H1 (cell line): ENCODE measurements at regions not wholly inside any gene's neighbourhood (a gene's known extent, or its start where the extent isn't known, plus 50 kb on each side); places are given as distances from the start of the nearest gene placed in this dataset.

Source experiments
- CTCF ChIA-PET: fragments of 300-600 bp; sonication (Branson Sonifier 250); formaldehyde crosslinking; loops from one replicate; lab custom pipeline; 2021; ENCODE audit not compliant: partially characterized antibody; lab: Charles Lee
- POLR2A ChIA-PET: fragments of 300-600 bp; sonication (Branson Sonifier 250); formaldehyde crosslinking; loops from one replicate; lab custom pipeline; 2021; ENCODE audit warnings: inconsistent platforms; ENCODE audit not compliant: partially characterized antibody; lab: Charles Lee
- DNase-seq, 2 experiments: peaks; one replicate each; pipeline versions ENCODE4 v3.0.0 to v3.0.0-alpha.2; 2010 to 2022; ENCODE audit warnings: low spot score in 2 of 2, low read depth in 1 of 2, mixed read lengths in 1 of 2
- FAIRE-seq: peaks from 2 replicates; lab custom pipeline; 2011; peaks lifted over from hg19 to GRCh38; lab: Jason Lieb, UNC
- H2AFZ ChIP-seq: 2 replicates; pipeline ENCODE4 v1.8.1; 2012; ENCODE audit warnings: low read length, inconsistent platforms
- H2AK5ac ChIP-seq: 2 replicates; pipeline ENCODE4 v1.6.1; 2013; ENCODE audit warnings: low read depth, low read length
- H2BK120ac ChIP-seq: replicated peaks from 2 replicates; pipeline ENCODE3; 2013; ENCODE audit warnings: low read depth, low read length, inconsistent platforms
- H2BK12ac ChIP-seq: 2 replicates; pipeline ENCODE4 v1.6.1; 2013; ENCODE audit warnings: low read depth, low read length
- H2BK15ac ChIP-seq: 2 replicates; pipeline ENCODE4 v1.6.1; 2013; ENCODE audit warnings: low read length
- H2BK20ac ChIP-seq: 2 replicates; pipeline ENCODE4 v1.6.1; 2013; ENCODE audit warnings: low read length
- H2BK5ac ChIP-seq: 2 replicates; pipeline ENCODE4 v1.6.1; 2013; ENCODE audit warnings: low read depth, low read length
- H3K14ac ChIP-seq: 2 replicates; pipeline ENCODE4 v1.6.1; 2013; ENCODE audit warnings: inconsistent platforms; ENCODE audit not compliant: insufficient read length
- H3K18ac ChIP-seq: 2 replicates; pipeline ENCODE4 v1.6.1; 2013; ENCODE audit warnings: low read length; ENCODE audit errors: extremely low read depth
- H3K23ac ChIP-seq: 2 replicates; pipeline ENCODE4 v1.6.1; 2013; ENCODE audit warnings: inconsistent platforms; ENCODE audit not compliant: insufficient read length
- H3K23me2 ChIP-seq: 2 replicates; pipeline ENCODE4 v1.6.1; 2013; ENCODE audit warnings: low read depth, low read length
- H3K27ac ChIP-seq: 2 replicates; pipeline ENCODE4 v1.6.1; 2011; ENCODE audit warnings: low read depth, low read length, inconsistent platforms
- H3K27me3 ChIP-seq, 4 experiments: replicated peaks in 1 of 4; 1 replicate in 1 of 4; 2 replicates in 3 of 4; pipeline versions ENCODE4 v1.6.1 to v1.8.1; 2011 to 2013; ENCODE audit warnings: low read length in 3 of 4, mild to moderate bottlenecking in 3 of 4, inconsistent platforms in 2 of 4, mixed read lengths in 2 of 4, moderate library complexity in 1 of 4; ENCODE audit not compliant: control insufficient read depth in 3 of 4, insufficient read depth in 3 of 4; ENCODE audit errors: extremely low read depth in 1 of 4
- H3K36me3 ChIP-seq, 4 experiments: 2 replicates each; pipeline versions ENCODE4 v1.6.1 to v1.8.1; 2011 to 2013; ENCODE audit warnings: mild to moderate bottlenecking in 4 of 4, low read length in 3 of 4, moderate library complexity in 2 of 4, control low read depth in 1 of 4, inconsistent platforms in 1 of 4; ENCODE audit not compliant: insufficient read depth in 4 of 4, control insufficient read depth in 2 of 4
- H3K4ac ChIP-seq: replicated peaks from 2 replicates; pipeline ENCODE3; 2013; ENCODE audit warnings: low read length, low read depth, mixed read lengths, inconsistent platforms; ENCODE audit not compliant: insufficient read length
- H3K4me1 ChIP-seq, 4 experiments: replicated peaks in 1 of 4; 1 replicate in 1 of 4; 2 replicates in 3 of 4; pipeline versions ENCODE4 v1.6.1 to v1.8.1; 2011 to 2013; ENCODE audit warnings: low read length in 3 of 4, inconsistent platforms in 2 of 4, mixed read lengths in 1 of 4; ENCODE audit not compliant: insufficient read depth in 4 of 4, control insufficient read depth in 3 of 4
- H3K4me2 ChIP-seq, 2 experiments: 2 replicates each; pipeline versions ENCODE4 v1.6.1 to v1.8.1; 2011 to 2013; ENCODE audit warnings: low read depth in 2 of 2, low read length in 2 of 2, control low read depth in 1 of 2, inconsistent platforms in 1 of 2, mild to moderate bottlenecking in 1 of 2; ENCODE audit not compliant: insufficient read depth in 1 of 2
- H3K4me3 ChIP-seq, 4 experiments: fragments of 200-600, 300-600 bp in 1 of 4; sonication (generic), shearing (Covaris generic), sonication (Bioruptor Twin) in 1 of 4; 2 replicates each; pipeline versions ENCODE4 v1.5.1 to v1.8.1; 2011 to 2016; ENCODE audit warnings: low read length in 4 of 4, low read depth in 3 of 4, control low read depth in 2 of 4, inconsistent platforms in 2 of 4, mild to moderate bottlenecking in 2 of 4, mixed read lengths in 1 of 4, moderate library complexity in 1 of 4; ENCODE audit not compliant: insufficient read depth in 2 of 4; ENCODE audit errors: extremely low read depth in 1 of 4
- H3K56ac ChIP-seq: replicated peaks from 2 replicates; pipeline ENCODE3; 2013; ENCODE audit warnings: low read depth, mild to moderate bottlenecking, mixed read lengths, low read length, inconsistent platforms; ENCODE audit not compliant: insufficient read length
- H3K79me1 ChIP-seq: 2 replicates; pipeline ENCODE4 v1.6.1; 2013; ENCODE audit warnings: low read depth, low read length, control low read depth
- H3K79me2 ChIP-seq, 2 experiments: 2 replicates each; pipeline versions ENCODE4 v1.6.1 to v1.8.1; 2012 to 2013; ENCODE audit warnings: low read length in 2 of 2, mild to moderate bottlenecking in 2 of 2, inconsistent platforms in 1 of 2; ENCODE audit not compliant: insufficient read depth in 2 of 2, control insufficient read depth in 1 of 2
- H3K9ac ChIP-seq, 4 experiments: replicated peaks in 1 of 4; 1 replicate in 1 of 4; 2 replicates in 3 of 4; pipeline versions ENCODE4 v1.6.1 to v1.8.1; 2011 to 2013; ENCODE audit warnings: low read depth in 3 of 4, low read length in 3 of 4, control low read depth in 2 of 4, mild to moderate bottlenecking in 2 of 4, moderate library complexity in 2 of 4, inconsistent platforms in 1 of 4; ENCODE audit errors: extremely low read depth in 1 of 4
- H3K9me3 ChIP-seq, 2 experiments: 2 replicates each; pipeline versions ENCODE4 v1.6.1 to v1.8.1; 2012 to 2013; ENCODE audit warnings: mild to moderate bottlenecking in 2 of 2, moderate library complexity in 2 of 2, control low read depth in 1 of 2, inconsistent platforms in 1 of 2, low read depth in 1 of 2, low read length in 1 of 2, mixed read lengths in 1 of 2; ENCODE audit not compliant: insufficient read depth in 2 of 2
- H4K20me1 ChIP-seq, 2 experiments: replicated peaks in 1 of 2; 2 replicates each; pipeline versions ENCODE3 to v1.8.1; 2011 to 2013; ENCODE audit warnings: inconsistent platforms in 2 of 2, low read length in 2 of 2, mild to moderate bottlenecking in 1 of 2; ENCODE audit not compliant: insufficient read depth in 2 of 2, control insufficient read depth in 1 of 2
- H4K5ac ChIP-seq: 2 replicates; pipeline ENCODE4 v1.6.1; 2013; ENCODE audit warnings: low read length, low read depth, mixed read lengths, inconsistent platforms; ENCODE audit not compliant: insufficient read length
- H4K8ac ChIP-seq: 2 replicates; pipeline ENCODE4 v1.8.0; 2013; ENCODE audit warnings: mild to moderate bottlenecking, moderate library complexity, low read length, inconsistent platforms; ENCODE audit not compliant: insufficient read depth; ENCODE audit errors: extremely low read depth
- H4K91ac ChIP-seq: replicated peaks from 2 replicates; pipeline ENCODE3; 2013; ENCODE audit warnings: low read length, mixed read lengths, inconsistent platforms; ENCODE audit not compliant: insufficient read length
- CBX5 ChIP-seq: fragments of 300-800, 300-1000 bp; sonication (generic); IDR thresholded peaks from 2 replicates; pipeline ENCODE4 v1.7.1; 2016; ENCODE audit warnings: antibody characterized with exemption, low read length, low read depth
- CTBP2 ChIP-seq: IDR thresholded peaks from 2 replicates; pipeline ENCODE4 v1.7.0; 2011; ENCODE audit warnings: borderline replicate concordance, mild to moderate bottlenecking, moderate library complexity, mixed read lengths, low read length; ENCODE audit not compliant: insufficient read depth, insufficient read length
- FOSL1 ChIP-seq: IDR thresholded peaks from 2 replicates; pipeline ENCODE4 v1.6.1; 2011; ENCODE audit warnings: mild to moderate bottlenecking, low read depth, low read length, moderate library complexity; ENCODE audit not compliant: insufficient read depth
- HDAC2 ChIP-seq, 2 experiments: fragments of 300-600 bp in 1 of 2; sonication (generic) in 1 of 2; IDR thresholded peaks; 2 replicates each; pipeline ENCODE4 v1.6.1; 2011 to 2012; ENCODE audit warnings: low read depth in 2 of 2, low read length in 2 of 2, mild to moderate bottlenecking in 2 of 2, moderate library complexity in 2 of 2, borderline replicate concordance in 1 of 2, inconsistent platforms in 1 of 2
- JUN ChIP-seq: IDR thresholded peaks from 2 replicates; pipeline ENCODE4 v1.6.1; 2011; ENCODE audit warnings: low read depth, mild to moderate bottlenecking, improper control_type of control experiment, low read length
- NANOG ChIP-seq: IDR thresholded peaks from 2 replicates; pipeline ENCODE4 v1.6.1; 2011; ENCODE audit warnings: low read length, low read depth, mild to moderate bottlenecking, inconsistent platforms; ENCODE audit not compliant: insufficient read depth, poor library complexity, severe bottlenecking
- RFX5 ChIP-seq: IDR thresholded peaks from 2 replicates; pipeline ENCODE4 v1.6.1; 2011; ENCODE audit warnings: low read depth, low read length, improper control_type of control experiment, borderline replicate concordance
- SAP30 ChIP-seq: fragments of 300-600 bp; sonication (generic); IDR thresholded peaks from 2 replicates; pipeline ENCODE4 v1.7.1; 2012; ENCODE audit warnings: low read length, moderate library complexity, mild to moderate bottlenecking, inconsistent platforms; ENCODE audit not compliant: insufficient read depth, insufficient replicate concordance
- SUZ12 ChIP-seq: fragments of 200-600 bp; sonication (generic); IDR thresholded peaks from 2 replicates; pipeline ENCODE4 v1.6.1; 2012; ENCODE audit warnings: mild to moderate bottlenecking, inconsistent platforms, low read length, moderate library complexity, mixed read lengths
- WGBS, 2 experiments: shearing (Covaris generic) in 1 of 2; methylation state at CpG; one replicate each; pipeline versions ENCODE4 v1.1.6 to v1.1.7; 2013 to 2015; ENCODE audit warnings: low lambda C conversion rate in 2 of 2, mixed read lengths in 2 of 2, inconsistent platforms in 1 of 2, low coverage in 1 of 2, missing lambda C conversion rate in 1 of 2; ENCODE audit not compliant: insufficient replicate concordance in 2 of 2, insufficient coverage in 1 of 2, insufficient read length in 1 of 2; ENCODE audit errors: extremely low coverage in 1 of 2, missing lambda C conversion rate in 1 of 2; 5-methylcytosine and 5-hydroxymethylcytosine counted together

DNA sequence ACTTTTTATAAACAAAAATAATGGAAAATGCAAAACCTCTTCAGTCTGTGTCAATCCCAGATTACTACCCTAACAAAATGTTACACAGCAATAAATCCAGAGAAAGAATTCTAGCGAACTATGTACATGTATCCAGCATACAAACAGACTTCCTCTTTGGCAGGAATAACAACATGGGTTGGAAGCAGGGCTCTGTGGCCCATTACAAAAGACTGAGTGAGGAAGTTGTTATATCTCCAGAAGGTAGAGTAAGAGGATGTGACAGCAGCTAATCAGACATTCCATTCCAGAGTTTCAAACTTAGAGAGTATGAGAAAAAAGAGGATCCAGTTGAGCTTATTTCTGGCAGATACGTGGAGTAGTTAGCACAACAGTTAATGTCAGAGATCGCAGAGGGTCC is 294.0 kb upstream of the PLSCR5 start:
- POLR2A ChIA-PET, result no interaction called here
- Histone ChIP-seq H4K8ac (no peak overlapping the region), H3K18ac (no peak overlapping the region), H3K4ac (no peak overlapping the region), H2BK12ac (no peak overlapping the region), H3K23ac (no peak overlapping the region), H2BK20ac (no peak overlapping the region), H3K79me2 (no peaks in the 10 kb centered on the region), H4K5ac (no peak overlapping the region), H3K4me3 (no peak overlapping the region), H3K14ac (no peak overlapping the region), H2AK5ac (no peak overlapping the region), H2BK120ac (no peak overlapping the region), H3K27me3 (peaks cover 0 to 1% (median 0%) of the 10 kb centered on the region in 4 experiments; a peak in 1 of 7 replicates), H3K79me1 (no peaks in the 10 kb centered on the region), H3K23me2 (no peaks in the 10 kb centered on the region), H3K9ac (no peak overlapping the region), H3K4me2 (no peak overlapping the region), H4K91ac (no peak overlapping the region), H3K9me3 (no peaks in the 10 kb centered on the region), H3K36me3 (no peaks in the 10 kb centered on the region), H2BK5ac (no peak overlapping the region), H2BK15ac (no peak overlapping the region), H3K56ac (no peak overlapping the region), H3K4me1 (no peaks in the 10 kb centered on the region), H2AFZ (no peak overlapping the region), H4K20me1 (no peaks in the 10 kb centered on the region), H3K27ac (no peak overlapping the region)
- CTCF ChIA-PET, result interaction anchor here (1.5 kb wide), 1 partner anchor 17 kb away, joined by 3 read pairs; no protein-coding TSS in a partner anchor
- no peak for DNase-seq
- 98% methylated on average over 3 of the region's 3 CpGs; no CpG with 5 or more reads in 1 of the 2 experiments for WGBS, 2 experiments
- no peak for TF ChIP-seq SAP30
- no peak for TF ChIP-seq FOSL1
- no peak for TF ChIP-seq JUN
- no peak for TF ChIP-seq CBX5
- TF ChIP-seq SUZ12, result no peak
- TF ChIP-seq CTBP2, result no peak
- TF ChIP-seq HDAC2 (IDR thresholded peaks at IDR 0.05; ENCODE audit: borderline replicate concordance in 1 of 2, low read depth in 2 of 2, low read length in 2 of 2), result no peak
- no peak for TF ChIP-seq NANOG
- no peak for TF ChIP-seq RFX5
- FAIRE-seq, result no peak
